Fibroblast of mammary gland (primary cell): ENCODE measurements at regions not wholly inside any gene's neighbourhood (a gene's known extent, or its start where the extent isn't known, plus 50 kb on each side); places are given as distances from the start of the nearest gene placed in this dataset.

Experiments
- DNase-seq: peaks from one replicate; pipeline ENCODE4 v3.0.0-alpha.2; 2010; ENCODE audit warnings: low read depth
- H3K4me3 ChIP-seq: 2 replicates; pipeline ENCODE4 v1.5.1; 2011; ENCODE audit warnings: low read depth, mild to moderate bottlenecking, low read length, moderate library complexity; ENCODE audit not compliant: control insufficient read depth
- TF ChIP-seq, protein P1 (sequence below): conservative IDR thresholded peaks from 2 replicates; pipeline ENCODE4 v1.5.1; 2011; ENCODE audit warnings: low read depth, low read length, inconsistent platforms; ENCODE audit not compliant: control insufficient read depth, insufficient read depth

DNA sequence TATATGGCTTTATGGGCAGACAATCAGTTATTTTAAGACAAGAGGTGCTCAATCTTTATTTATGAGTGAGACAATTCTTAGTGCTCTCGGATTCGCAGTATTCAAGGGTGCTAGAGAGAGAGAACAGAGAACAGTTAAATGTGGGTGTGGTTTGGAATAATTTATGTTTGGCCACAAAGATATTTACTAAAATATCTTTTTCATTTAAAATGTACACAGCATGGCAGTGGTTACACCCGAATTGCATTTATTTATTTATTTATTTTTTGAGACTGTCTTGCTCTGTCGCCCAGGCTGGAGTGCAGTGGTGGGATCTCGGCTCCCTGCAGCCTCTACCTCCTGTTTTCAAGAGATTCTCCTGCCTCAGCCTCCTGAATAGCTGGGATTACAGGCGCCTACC lies 109.2 kb downstream of the CDCA7 start:
- no peak for DNase-seq
- no peak overlapping the region for H3K4me3 ChIP-seq
- TF ChIP-seq, protein P1, sequence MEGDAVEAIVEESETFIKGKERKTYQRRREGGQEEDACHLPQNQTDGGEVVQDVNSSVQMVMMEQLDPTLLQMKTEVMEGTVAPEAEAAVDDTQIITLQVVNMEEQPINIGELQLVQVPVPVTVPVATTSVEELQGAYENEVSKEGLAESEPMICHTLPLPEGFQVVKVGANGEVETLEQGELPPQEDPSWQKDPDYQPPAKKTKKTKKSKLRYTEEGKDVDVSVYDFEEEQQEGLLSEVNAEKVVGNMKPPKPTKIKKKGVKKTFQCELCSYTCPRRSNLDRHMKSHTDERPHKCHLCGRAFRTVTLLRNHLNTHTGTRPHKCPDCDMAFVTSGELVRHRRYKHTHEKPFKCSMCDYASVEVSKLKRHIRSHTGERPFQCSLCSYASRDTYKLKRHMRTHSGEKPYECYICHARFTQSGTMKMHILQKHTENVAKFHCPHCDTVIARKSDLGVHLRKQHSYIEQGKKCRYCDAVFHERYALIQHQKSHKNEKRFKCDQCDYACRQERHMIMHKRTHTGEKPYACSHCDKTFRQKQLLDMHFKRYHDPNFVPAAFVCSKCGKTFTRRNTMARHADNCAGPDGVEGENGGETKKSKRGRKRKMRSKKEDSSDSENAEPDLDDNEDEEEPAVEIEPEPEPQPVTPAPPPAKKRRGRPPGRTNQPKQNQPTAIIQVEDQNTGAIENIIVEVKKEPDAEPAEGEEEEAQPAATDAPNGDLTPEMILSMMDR, result no peak

- no peak overlapping the region for H3K4me3 ChIP-seq
- DNase-seq, result no peak
- TF ChIP-seq, protein P1, result no peak
These were observed 113.1 kb downstream of the CDCA7 start for GRCh38 chr2:173467751-173468150.

GRCh38 chr2:173468266-173468793 lies 113.7 kb downstream of the CDCA7 start:
- H3K4me3 ChIP-seq, result no peak overlapping the region
- TF ChIP-seq, protein P1, result no peak

GRCh38 chr2:173472112-173472511 lies 117.4 kb downstream of the CDCA7 start:
- TF ChIP-seq, protein P1, result no peak

More at GRCh38 chr2:173468266-173468793, 113.7 kb downstream of the CDCA7 start:
- no peak for DNase-seq

DNA sequence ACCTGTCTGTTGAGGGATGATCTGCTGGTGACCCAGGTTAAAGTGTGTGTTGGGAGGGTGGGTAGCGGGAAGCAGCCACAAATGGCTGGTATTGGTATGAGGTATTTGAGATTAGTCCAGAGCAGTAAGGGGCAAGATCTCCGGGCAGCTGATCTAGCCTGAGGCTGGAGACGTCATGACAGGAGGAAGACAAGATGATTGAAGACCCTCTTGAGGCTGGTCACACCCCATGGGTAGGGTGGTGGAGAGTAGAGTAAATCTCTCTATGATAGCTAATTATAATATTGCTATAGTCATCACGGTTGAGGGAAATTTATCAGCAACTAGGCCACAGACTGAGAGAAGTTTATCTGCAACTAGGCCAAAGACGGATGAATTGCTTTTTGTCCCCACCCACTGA lies 128.5 kb downstream of the CDCA7 start:
- H3K4me3 ChIP-seq, result no peak overlapping the region
- TF ChIP-seq, protein P1, result no peak
- DNase-seq, result no peak

More at GRCh38 chr2:173472112-173472511, 117.4 kb downstream of the CDCA7 start:
- no peak for DNase-seq
- no peak overlapping the region for H3K4me3 ChIP-seq

DNA sequence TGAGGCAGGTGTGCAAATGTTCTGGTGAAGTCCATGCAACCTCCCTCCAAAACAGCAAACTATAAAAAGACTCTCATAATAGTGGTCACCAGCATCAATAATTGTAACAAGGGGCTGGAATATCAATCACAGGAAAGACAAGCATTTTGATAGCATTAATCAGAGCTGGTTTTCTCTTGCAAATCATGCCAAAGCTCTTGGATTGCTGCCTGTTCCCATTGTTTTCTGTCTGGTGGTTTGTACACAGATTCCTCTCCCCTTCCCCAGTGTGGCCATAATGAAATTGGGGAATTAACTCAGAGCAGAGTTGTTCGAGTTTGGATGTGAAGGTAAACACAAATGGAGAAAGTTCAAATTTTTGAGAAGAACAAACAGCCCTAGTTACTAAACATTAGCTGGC lies 134.2 kb downstream of the CDCA7 start:
- DNase-seq, result no peak
- H3K4me3 ChIP-seq, result no peak overlapping the region
- TF ChIP-seq, protein P1, result no peak

DNA sequence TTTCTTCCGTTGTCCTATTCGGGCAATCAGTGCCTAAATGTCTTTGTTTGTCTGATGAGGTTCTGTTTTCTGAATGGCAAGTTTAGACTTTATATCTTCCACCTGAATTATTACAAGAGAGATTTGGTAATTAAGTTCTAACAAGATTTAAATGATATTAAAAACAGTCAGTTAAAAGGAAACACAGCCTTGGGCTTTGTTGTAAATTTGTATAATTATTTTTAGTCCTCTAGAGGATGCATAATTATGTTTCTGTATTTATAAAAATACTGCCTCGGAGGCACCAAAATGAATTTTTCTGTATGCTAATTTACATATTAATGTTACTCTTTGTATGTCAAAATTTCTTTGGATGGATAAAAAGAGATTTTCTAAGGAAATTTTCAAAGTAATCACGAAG lies 136.7 kb downstream of the CDCA7 start:
- H3K4me3 ChIP-seq, result no peak overlapping the region
- no peak for DNase-seq
- TF ChIP-seq, protein P1, result no peak
